Right atrium auricular region (tissue), 2 donors: ENCODE measurements at regions not wholly inside any gene's neighbourhood (a gene's known extent, or its start where the extent isn't known, plus 50 kb on each side); places are given as distances from the start of the nearest gene placed in this dataset.

Experiments
- DNase-seq: peaks from one replicate; pipeline ENCODE4 v3.0.0-alpha.2; 2019; ENCODE audit warnings: low spot score
- H3K27ac ChIP-seq, 2 donors: fragments of 200-600 bp; sonication (generic); 1 replicate in 1 of 2; 2 replicates in 1 of 2; pipeline ENCODE4 v1.5.1; 2016 to 2019
- H3K27me3 ChIP-seq, 2 donors: fragments of 200-600 bp; sonication (generic); one replicate each; pipeline versions ENCODE4 v1.5.1 to v1.6.0; 2017 to 2019
- H3K36me3 ChIP-seq: fragments of 200-600 bp; sonication (generic); one replicate; pipeline ENCODE4 v1.5.1; 2016
- H3K4me1 ChIP-seq, 2 donors: fragments of 200-600 bp; sonication (generic); one replicate each; pipeline versions ENCODE4 v1.5.1 to v1.6.0; 2017 to 2019
- H3K4me3 ChIP-seq, 2 donors: fragments of 200-600 bp; sonication (generic); 1 replicate in 1 of 2; 2 replicates in 1 of 2; pipeline ENCODE4 v1.5.1; 2017 to 2019; ENCODE audit warnings: mild to moderate bottlenecking in 1 of 2, moderate library complexity in 1 of 2
- H3K9me3 ChIP-seq, 2 donors: fragments of 200-600 bp; sonication (generic); one replicate each; pipeline ENCODE4 v1.5.1; 2019
- TF ChIP-seq, protein P1 (sequence below), 2 donors: fragments of 200-600 bp; sonication (generic); IDR thresholded peaks; one replicate each; pipeline ENCODE4 v1.5.1; 2019; ENCODE audit warnings: antibody characterized with exemption in 2 of 2

DNA sequence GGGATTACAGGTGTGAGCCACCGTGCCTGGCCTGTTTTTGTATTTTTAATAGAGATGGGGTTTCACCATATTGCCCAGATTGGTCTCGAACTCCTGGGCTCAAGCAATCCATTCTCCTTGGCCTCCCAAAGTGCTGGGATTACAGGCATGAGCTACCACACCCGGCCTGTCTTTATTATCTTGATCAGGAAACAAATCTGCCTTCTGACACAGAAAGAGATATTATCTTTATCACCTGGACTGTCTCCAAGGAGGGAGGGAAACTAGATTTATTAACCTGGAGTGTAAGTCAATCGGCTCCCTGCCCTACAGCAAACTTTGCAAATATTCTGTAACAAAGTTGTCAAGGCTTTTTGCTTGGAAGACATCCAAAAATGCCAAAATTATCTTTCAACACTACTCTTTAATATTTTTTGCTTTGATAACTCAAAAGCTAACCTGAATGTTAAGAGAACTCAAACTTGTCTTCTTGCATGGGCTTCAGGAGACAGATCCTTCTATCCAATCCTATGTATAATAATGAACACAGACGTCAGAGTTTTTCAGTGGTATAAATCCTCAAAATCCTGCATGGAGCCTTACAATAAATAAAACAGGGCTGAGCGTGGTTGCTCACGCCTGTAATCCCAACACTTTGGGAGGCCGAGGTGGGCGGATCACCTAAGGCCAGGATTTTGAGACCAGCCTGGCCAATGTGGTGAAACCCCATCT, 85.0 kb upstream of the LOC128125822 start:
- H3K4me1 ChIP-seq = no peaks in the 10 kb centered on the region
- TF ChIP-seq, protein P1, sequence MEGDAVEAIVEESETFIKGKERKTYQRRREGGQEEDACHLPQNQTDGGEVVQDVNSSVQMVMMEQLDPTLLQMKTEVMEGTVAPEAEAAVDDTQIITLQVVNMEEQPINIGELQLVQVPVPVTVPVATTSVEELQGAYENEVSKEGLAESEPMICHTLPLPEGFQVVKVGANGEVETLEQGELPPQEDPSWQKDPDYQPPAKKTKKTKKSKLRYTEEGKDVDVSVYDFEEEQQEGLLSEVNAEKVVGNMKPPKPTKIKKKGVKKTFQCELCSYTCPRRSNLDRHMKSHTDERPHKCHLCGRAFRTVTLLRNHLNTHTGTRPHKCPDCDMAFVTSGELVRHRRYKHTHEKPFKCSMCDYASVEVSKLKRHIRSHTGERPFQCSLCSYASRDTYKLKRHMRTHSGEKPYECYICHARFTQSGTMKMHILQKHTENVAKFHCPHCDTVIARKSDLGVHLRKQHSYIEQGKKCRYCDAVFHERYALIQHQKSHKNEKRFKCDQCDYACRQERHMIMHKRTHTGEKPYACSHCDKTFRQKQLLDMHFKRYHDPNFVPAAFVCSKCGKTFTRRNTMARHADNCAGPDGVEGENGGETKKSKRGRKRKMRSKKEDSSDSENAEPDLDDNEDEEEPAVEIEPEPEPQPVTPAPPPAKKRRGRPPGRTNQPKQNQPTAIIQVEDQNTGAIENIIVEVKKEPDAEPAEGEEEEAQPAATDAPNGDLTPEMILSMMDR (IDR thresholded peaks at IDR 0.05) = no peak
- H3K27me3 ChIP-seq = no peaks in the 10 kb centered on the region
- no peak for DNase-seq
- H3K36me3 ChIP-seq = no peaks in the 10 kb centered on the region
- H3K9me3 ChIP-seq = no peaks in the 10 kb centered on the region
- no peak overlapping the region for H3K27ac ChIP-seq
- no peak overlapping the region for H3K4me3 ChIP-seq

DNA sequence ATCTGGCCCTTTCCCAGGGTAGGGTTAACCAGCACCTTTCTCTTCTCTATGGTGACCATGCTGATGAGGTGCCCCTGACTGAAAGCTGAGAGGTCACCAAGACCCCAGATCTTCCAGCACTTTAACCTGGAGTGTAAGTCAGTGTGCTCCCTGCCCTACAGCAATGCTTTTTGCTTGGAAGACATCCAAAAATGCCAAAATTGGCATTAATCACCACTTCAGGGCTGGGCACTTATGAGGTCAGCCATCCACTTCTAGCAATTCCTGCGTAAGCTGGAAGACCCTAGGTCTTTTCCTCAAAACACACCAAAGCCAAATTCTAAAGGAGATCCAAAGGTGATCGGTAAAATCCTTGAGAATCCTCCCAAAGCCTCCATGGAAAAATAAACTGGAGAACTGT, 81.2 kb upstream of the LOC128125822 start:
- no peak overlapping the region for H3K27ac ChIP-seq
- TF ChIP-seq, protein P1 (IDR thresholded peaks at IDR 0.05) = no peak

DNA sequence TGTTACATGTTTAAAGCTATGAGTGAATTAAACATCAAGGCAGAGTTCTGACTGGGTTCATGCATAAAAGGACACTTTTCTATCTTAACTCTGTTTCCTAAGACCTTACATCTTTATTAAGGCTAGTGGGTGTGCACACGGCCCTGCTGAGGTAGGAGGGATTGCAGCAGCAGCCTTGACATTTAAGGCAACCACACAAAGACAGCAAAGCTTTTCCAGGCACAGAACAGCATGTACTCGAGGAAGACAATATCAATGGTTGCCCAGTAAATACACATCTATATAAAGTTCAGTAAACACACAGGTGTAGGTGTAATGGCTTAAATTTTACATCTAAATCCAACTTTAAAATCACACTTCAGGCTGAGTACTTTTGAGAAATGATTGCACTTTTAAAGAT, 79.8 kb upstream of the LOC128125822 start:
- no peak for DNase-seq
- no peaks in the 10 kb centered on the region for H3K27me3 ChIP-seq
- TF ChIP-seq, protein P1 (IDR thresholded peaks at IDR 0.05) = no peak

More for the DNA sequence above, 81.2 kb upstream of the LOC128125822 start:
- no peaks in the 10 kb centered on the region for H3K27me3 ChIP-seq
- no peaks in the 10 kb centered on the region for H3K36me3 ChIP-seq
- H3K4me1 ChIP-seq = no peaks in the 10 kb centered on the region
- H3K4me3 ChIP-seq = no peak overlapping the region
- no peaks in the 10 kb centered on the region for H3K9me3 ChIP-seq
- no peak for DNase-seq

DNA sequence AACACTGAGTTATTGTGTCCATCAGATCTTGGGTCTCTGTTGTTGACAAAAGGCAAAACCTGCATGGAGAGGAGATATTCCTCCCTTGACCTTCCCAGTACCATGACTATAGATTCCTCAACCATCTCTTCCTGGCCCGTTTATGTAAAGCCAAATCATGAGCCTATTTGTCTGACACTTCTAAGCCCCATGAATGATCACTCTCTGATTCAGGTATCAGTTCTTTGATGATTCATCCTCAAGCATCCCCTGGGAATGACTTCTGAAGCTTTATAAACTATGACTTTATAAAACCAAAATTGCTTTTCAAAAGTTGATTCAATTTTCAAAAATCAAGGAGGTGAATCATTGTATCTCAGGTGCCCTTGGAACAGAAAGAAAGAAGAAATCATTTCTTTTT, 78.7 kb upstream of the LOC128125822 start:
- no peak for DNase-seq
- Histone ChIP-seq H3K9me3 (no peaks in the 10 kb centered on the region), H3K27me3 (no peaks in the 10 kb centered on the region), H3K4me3 (no peak overlapping the region), H3K4me1 (no peaks in the 10 kb centered on the region), H3K27ac (no peak overlapping the region), H3K36me3 (no peaks in the 10 kb centered on the region)
- TF ChIP-seq, protein P1 (IDR thresholded peaks at IDR 0.05) = no peak

More for the DNA sequence above, 79.8 kb upstream of the LOC128125822 start:
- H3K4me3 ChIP-seq = no peak overlapping the region
- H3K4me1 ChIP-seq = no peaks in the 10 kb centered on the region
- H3K27ac ChIP-seq = no peak overlapping the region
- H3K9me3 ChIP-seq = no peaks in the 10 kb centered on the region
- H3K36me3 ChIP-seq = no peaks in the 10 kb centered on the region

DNA sequence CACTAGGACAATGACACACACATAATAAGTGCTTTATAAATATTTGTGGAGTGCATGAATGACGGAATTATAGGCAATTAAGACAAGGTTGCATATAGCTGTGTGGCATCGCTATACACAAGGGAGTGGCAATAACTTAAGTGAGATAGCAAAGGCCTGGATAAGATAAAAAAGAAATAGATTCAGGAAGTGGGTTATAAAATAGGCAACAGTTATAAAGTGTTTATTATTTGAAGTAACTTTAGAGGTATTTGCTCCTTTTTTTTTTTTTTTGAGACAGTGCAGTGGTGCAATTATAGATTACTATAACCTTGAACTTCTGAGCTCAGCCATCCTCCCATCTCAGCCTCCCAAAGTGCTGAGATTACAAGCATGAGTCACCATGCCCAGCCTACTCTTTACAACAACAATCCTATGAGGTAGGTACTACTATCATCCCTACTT, 75.9 kb upstream of the LOC128125822 start:
- Histone ChIP-seq H3K36me3 (no peaks in the 10 kb centered on the region), H3K4me3 (no peak overlapping the region), H3K27me3 (no peaks in the 10 kb centered on the region), H3K4me1 (no peaks in the 10 kb centered on the region), H3K9me3 (no peaks in the 10 kb centered on the region), H3K27ac (no peak overlapping the region)
- DNase-seq = no peak
- TF ChIP-seq, protein P1 (IDR thresholded peaks at IDR 0.05) = no peak

DNA sequence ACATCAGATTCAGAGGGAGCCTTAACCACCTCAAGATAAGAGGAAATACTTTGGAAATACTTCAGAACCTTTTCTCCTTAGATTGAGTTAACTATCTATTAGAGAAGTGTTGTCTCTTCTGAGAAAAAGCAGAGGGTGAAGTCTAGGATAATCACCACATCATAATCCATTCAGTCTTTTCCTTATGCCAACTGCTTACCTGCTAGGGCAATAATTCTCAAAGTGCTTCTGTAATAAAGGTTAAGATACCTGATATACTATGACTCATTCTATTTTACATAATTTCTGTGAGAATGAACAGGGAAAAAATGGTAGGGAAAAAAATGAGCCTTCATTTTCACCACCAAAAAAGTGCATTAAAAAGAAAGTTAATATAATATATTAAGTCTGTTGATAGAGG, 70.1 kb upstream of the LOC128125822 start:
- TF ChIP-seq, protein P1 (IDR thresholded peaks at IDR 0.05) = no peak
- Histone ChIP-seq H3K27me3 (no peaks in the 10 kb centered on the region), H3K36me3 (no peaks in the 10 kb centered on the region), H3K4me1 (no peaks in the 10 kb centered on the region), H3K4me3 (no peak overlapping the region), H3K27ac (no peak overlapping the region), H3K9me3 (no peaks in the 10 kb centered on the region)
- no peak for DNase-seq
